HG03159 (cell line): ENCODE measurements at regions not wholly inside any gene's neighbourhood (a gene's known extent, or its start where the extent isn't known, plus 50 kb on each side); places are given as distances from the start of the nearest gene placed in this dataset.

ENCODE experiments used
- ATAC-seq: cut with Tn5 transposase; IDR thresholded peaks from one replicate; pipeline ENCODE4 v1.9.1; 2021; ENCODE audit warnings: mild to moderate bottlenecking, moderate library complexity; ENCODE audit not compliant: unreplicated experiment

DNA sequence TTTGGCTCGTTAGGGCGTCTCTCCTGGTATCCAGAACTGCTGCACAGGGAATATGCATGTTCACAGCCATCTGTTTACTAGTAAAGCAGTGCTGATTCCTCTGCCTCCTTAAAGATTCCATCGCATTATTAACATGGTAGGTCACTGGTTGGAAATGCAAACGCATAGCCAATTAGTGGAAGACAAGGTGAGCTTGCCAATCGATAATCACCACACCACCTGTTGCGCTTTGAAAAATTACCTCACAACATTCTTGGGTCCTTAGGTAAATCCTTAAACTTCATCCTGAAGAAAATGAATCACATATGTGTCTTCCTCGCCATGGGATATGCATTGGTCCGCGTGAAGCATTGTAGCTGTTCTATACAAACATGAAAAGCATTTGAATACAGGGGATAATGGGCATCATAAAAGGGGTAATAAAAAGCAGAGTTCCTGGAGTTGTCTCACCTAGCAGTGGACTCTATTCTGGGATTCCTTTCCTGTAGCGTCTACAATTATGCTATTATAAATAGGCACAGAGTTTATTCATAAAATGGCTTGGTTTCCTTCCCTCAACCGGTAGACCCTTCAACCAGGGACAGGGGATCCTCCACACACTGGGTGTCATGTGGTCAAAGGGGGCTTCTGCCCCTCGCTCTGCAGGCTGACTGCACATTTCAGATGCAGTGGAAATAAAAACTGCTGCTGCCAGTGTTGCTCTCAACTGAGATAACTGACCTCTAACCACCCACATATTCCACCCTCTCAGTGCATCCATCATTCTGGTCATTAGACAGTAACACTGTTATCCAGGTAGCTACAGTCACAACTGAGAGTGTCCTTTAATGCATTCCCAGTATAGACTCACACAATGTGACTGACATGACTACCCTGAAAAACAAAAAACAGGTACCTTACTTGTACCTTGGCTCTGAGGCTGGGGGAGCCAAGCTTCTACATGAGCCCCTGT, 389.2 kb upstream of the NFE2L3 start:
- ATAC-seq = no peak

- ATAC-seq = no peak
Observed at GRCh38 chr7:25763463-25763860, 388.5 kb upstream of the NFE2L3 start.

- ATAC-seq = no peak
Observed at GRCh38 chr7:25765110-25765655, 386.8 kb upstream of the NFE2L3 start.

DNA sequence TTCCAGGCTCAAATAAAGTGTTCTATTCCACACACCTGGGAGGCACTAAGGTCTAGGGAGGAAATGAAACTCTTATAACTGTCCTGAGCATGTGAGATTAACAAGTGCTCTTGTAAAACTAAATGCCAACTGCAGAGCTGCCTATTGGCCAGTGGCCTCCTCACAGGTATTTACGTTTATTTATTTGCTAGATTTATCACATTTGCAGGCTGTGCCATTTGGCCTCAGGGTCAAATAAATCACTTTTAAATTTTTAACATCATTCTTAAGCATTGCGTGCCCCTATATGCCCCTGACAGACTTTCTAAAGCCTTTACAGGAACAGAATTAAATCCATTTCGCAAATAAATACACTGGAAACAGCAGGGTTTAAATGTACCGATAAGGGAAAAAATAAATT, 381.8 kb upstream of the NFE2L3 start:
- ATAC-seq = no peak

DNA sequence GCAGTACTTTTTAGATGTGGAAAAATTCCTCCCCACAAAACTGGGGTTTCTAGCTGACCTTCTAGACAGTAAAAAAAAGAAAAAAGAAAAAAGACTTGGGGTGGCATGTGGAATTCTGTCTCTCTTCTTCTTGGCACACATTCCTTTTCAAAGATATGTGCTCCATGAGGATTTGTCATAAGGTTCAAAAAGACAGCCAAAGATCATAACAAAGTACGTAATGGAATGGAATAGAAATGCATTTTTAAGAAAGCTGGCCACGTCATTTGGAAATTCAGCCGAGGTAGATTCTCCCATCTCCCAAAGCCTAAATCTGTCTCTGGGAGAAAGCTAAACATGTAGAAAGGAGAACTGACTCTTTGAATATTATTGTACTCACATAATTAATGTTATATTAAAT, 381.3 kb upstream of the NFE2L3 start:
- ATAC-seq = no peak

DNA sequence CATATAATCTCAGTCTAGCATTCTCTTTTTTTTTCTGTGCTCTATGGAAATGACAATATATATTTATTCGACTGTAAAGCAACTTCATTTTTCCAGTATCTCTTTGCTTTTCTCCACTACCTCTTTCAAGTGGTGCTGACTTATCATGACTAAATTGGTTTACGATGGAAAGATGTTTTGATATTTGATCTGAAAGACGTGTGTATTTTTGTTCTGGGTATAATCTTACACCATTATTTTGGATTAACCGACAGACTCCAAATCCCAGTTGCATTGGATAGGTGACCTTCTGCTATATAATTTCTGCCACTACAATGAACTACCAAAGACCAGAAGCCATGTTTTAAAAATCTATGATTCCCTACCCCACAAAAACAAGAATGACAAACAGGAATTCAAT, 380.5 kb upstream of the NFE2L3 start:
- ATAC-seq = no peak

GRCh38 chr7:25772802-25773201, 379.2 kb upstream of the NFE2L3 start:
- no peak for ATAC-seq

GRCh38 chr7:25774675-25775074, 377.3 kb upstream of the NFE2L3 start:
- ATAC-seq = no peak

DNA sequence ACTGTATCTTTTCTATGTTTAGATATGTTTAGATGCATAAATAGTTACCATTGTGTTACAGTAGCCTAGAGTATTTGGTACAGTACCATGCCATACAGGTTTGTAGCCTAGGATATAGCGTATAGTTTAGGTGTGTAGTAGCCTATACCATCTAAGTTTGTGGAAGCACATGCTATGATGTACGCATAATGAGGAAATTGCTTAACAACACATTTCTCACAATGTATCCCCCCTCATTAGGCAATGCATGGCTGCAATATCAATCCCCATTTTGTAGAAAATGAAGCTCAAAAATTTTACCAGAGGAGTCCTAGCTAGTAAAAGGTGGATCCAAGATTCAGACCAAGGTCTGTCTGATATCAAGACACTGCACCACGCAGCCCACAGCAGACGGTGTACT, 376.4 kb upstream of the NFE2L3 start:
- no peak for ATAC-seq

GRCh38 chr7:25775999-25776743, 375.8 kb upstream of the NFE2L3 start:
- no peak for ATAC-seq

- ATAC-seq = no peak
Observed at GRCh38 chr7:25776744-25777123, 375.3 kb upstream of the NFE2L3 start.

GRCh38 chr7:25777969-25778708, 373.9 kb upstream of the NFE2L3 start:
- no peak for ATAC-seq

DNA sequence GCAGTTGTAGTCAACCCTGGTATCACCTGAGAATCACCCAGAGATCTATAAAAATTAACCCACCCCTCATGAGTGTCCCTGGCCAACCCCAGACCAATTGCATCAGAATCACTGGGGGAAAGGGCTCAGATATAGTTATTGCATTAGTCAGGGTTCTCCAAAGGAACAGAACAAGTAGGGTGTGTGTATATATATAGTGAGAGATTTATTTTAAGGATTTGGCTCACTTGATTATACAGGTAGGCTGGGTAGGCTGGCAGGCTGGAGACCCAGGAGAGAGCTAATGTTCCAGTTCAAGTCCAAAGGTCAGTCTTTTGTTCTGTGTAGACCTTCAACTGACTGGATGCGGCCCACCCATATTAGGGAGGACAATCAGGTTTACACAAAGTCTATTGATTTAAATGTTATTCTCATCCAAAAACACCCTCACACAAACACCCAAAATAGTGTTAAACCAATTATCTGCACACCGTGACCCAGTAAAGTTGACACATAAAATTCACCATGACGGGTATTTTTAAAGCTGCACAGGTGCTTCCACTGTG, 372.9 kb upstream of the NFE2L3 start:
- no peak for ATAC-seq

DNA sequence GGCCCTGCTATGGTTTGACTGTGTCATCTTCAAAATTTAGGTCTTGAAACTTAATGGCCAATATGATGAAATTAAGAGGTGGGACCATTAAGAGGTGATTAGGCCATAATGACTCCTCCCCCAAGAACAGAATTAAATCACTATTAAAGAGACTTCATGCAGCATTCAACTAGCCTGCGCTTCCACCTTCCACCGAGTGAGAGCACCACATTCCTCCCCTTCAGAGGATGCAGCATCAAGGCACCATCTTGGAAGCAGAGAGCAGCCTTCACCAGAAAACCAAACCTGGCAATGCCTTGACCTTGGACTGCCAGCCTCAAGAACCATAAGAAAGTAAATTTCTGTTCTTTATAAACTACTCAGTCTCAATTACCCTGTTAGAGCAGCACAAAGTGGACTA, 371.1 kb upstream of the NFE2L3 start:
- ATAC-seq = no peak

GRCh38 chr7:25781704-25782103, 370.3 kb upstream of the NFE2L3 start:
- ATAC-seq = no peak

- no peak for ATAC-seq
Observed at GRCh38 chr7:25786936-25787335, 365.1 kb upstream of the NFE2L3 start.

GRCh38 chr7:25787336-25787735, 364.7 kb upstream of the NFE2L3 start:
- no peak for ATAC-seq

DNA sequence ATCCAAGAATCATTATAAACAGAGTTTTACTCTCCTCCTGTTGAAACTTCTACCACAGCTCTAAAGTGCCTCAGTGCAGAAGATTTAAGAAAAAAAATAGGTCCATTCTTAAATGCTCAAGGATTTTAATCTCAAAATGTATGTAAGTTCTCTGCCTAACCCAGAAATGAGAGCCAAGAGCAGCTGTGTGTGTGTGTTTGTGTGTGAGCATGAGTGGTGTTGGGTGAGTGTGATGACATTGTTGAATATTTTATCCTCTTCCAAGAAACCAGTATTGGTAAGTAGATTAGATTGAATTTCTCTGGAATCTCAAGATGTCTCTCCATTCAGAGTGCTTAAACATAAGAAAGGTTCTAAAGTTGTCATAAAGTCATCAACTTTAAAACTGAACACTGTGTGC, 363.6 kb upstream of the NFE2L3 start:
- ATAC-seq = no peak

DNA sequence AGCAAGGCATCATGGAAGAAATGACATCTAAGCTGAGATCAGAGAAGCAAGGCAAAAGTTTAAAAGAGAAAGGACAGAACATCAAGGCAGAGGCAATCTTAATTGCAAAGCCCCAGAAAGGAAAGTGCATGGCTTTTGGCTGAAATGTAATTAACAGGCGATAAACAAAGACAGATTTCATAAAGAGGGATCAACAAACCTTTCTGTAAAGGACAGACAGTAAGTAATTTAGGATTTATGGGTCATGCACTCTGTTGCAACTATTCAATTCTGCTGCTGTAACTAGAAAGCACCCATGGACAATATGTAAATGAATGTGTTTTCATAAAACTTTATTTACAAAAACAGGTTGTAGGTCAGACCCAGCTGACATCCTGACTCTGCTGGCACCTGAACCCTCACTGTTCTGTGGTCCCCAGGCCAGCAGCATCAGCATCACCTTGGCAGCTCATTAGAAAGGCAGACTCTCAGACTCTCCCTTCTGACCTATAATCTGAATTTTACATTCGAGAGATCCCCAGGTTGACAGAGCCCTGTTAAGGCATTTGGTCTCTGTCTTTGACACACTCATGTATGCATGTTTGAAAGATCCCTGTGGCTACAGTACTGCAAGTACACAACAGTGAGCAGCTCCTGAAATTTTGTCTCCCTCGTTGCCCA, 362.9 kb upstream of the NFE2L3 start:
- no peak for ATAC-seq
